Neural cell (in vitro differentiated cells): ENCODE measurements at regions not wholly inside any gene's neighbourhood (a gene's known extent, or its start where the extent isn't known, plus 50 kb on each side); places are given as distances from the start of the nearest gene placed in this dataset.

Experiments used
- H2AFZ ChIP-seq: fragments of 200-600, 300-800 bp; sonication (generic), shearing (Covaris generic); 2 replicates; pipeline ENCODE4 v1.6.0; 2014; ENCODE audit warnings: low read depth, mild to moderate bottlenecking, antibody characterized with exemption, low read length, moderate library complexity
- H3F3A ChIP-seq: fragments of 200-600 bp; shearing (Covaris generic); 2 replicates; pipeline ENCODE4 v1.6.1; 2016; ENCODE audit warnings: mild to moderate bottlenecking, moderate library complexity, mixed read lengths, antibody characterized with exemption, low read length; ENCODE audit not compliant: insufficient read depth, poor library complexity, severe bottlenecking
- H3K27ac ChIP-seq: fragments of 200-600, 300-800 bp; sonication (generic), shearing (Covaris generic); 2 replicates; pipeline ENCODE4 v1.5.1; 2014; ENCODE audit warnings: mild to moderate bottlenecking, low read length, moderate library complexity
- H3K27me3 ChIP-seq: fragments of 300-800, 200-600 bp; sonication (generic), shearing (Covaris generic); 2 replicates; pipeline ENCODE4 v1.6.0; 2014; ENCODE audit warnings: mild to moderate bottlenecking, low read depth, low read length, moderate library complexity; ENCODE audit not compliant: insufficient read depth
- H3K36me3 ChIP-seq: fragments of 300-800, 200-600 bp; sonication (generic), shearing (Covaris generic); 2 replicates; pipeline ENCODE4 v1.5.1; 2014; ENCODE audit warnings: mild to moderate bottlenecking, antibody characterized with exemption, low read length, moderate library complexity; ENCODE audit not compliant: insufficient read depth
- H3K4me2 ChIP-seq: fragments of 300-800, 200-600 bp; sonication (generic), shearing (Covaris generic); 2 replicates; pipeline ENCODE4 v1.6.0; 2014; ENCODE audit warnings: mild to moderate bottlenecking, low read length
- H3K4me3 ChIP-seq: fragments of 300-800, 200-600 bp; sonication (generic), shearing (Covaris generic); 2 replicates; pipeline ENCODE4 v1.5.1; 2014; ENCODE audit warnings: mild to moderate bottlenecking, low read length, moderate library complexity
- H3K79me2 ChIP-seq: fragments of 200-600 bp; shearing (Covaris generic); replicated peaks from 2 replicates; pipeline ENCODE4 v1.6.0; 2014; ENCODE audit warnings: mild to moderate bottlenecking, low read length, moderate library complexity; ENCODE audit not compliant: insufficient read depth
- H3K9ac ChIP-seq: fragments of 300-800, 200-600 bp; sonication (generic), shearing (Covaris generic); 2 replicates; pipeline ENCODE4 v1.6.1; 2016; ENCODE audit warnings: mild to moderate bottlenecking, low read length, mixed read lengths
- H3K9me2 ChIP-seq: fragments of 200-600 bp; shearing (Covaris generic); 2 replicates; pipeline ENCODE4 v1.6.1; 2016; ENCODE audit warnings: mild to moderate bottlenecking, low read length, mixed read lengths; ENCODE audit not compliant: insufficient read depth
- H3K9me3 ChIP-seq: fragments of 200-600, 300-800 bp; sonication (generic), shearing (Covaris generic); 2 replicates; pipeline ENCODE4 v1.6.1; 2016; ENCODE audit warnings: mild to moderate bottlenecking, mixed run types, low read length, moderate library complexity, mixed read lengths
- H4K20me1 ChIP-seq: fragments of 200-600 bp; shearing (Covaris generic); 2 replicates; pipeline ENCODE4 v1.6.1; 2016; ENCODE audit warnings: mild to moderate bottlenecking, mixed run types; ENCODE audit not compliant: insufficient read depth
- EP300 ChIP-seq: fragments of 450-650 bp; conservative IDR thresholded peaks from 2 replicates; pipeline ENCODE4 v1.6.1; 2014; ENCODE audit warnings: antibody characterized with exemption, mild to moderate bottlenecking, moderate library complexity; ENCODE audit not compliant: poor library complexity, severe bottlenecking
- EZH2 ChIP-seq: fragments of 200-600, 300-800 bp; shearing (Covaris generic), sonication (generic); IDR thresholded peaks from 2 replicates; pipeline ENCODE4 v1.6.1; 2014; ENCODE audit warnings: antibody characterized with exemption, low read length, borderline replicate concordance, mild to moderate bottlenecking; ENCODE audit not compliant: insufficient read depth, poor library complexity, severe bottlenecking
- MXI1 ChIP-seq: fragments of 450-650 bp; conservative IDR thresholded peaks from 2 replicates; pipeline ENCODE4 v1.6.1; 2014; ENCODE audit warnings: antibody characterized with exemption, mild to moderate bottlenecking; ENCODE audit not compliant: poor library complexity, severe bottlenecking
- POLR2AphosphoS5 ChIP-seq: IDR thresholded peaks from 2 replicates; pipeline ENCODE4 v1.6.1; 2012
- RAD21 ChIP-seq: fragments of 450-650 bp; conservative IDR thresholded peaks from 2 replicates; pipeline ENCODE4 v1.6.1; 2014; ENCODE audit warnings: antibody characterized with exemption, mild to moderate bottlenecking, moderate library complexity
- REST ChIP-seq: IDR thresholded peaks from 2 replicates; pipeline ENCODE4 v1.6.1; 2012; ENCODE audit warnings: borderline replicate concordance
- SMC3 ChIP-seq: fragments of 450-650 bp; conservative IDR thresholded peaks from 2 replicates; pipeline ENCODE4 v1.6.1; 2014; ENCODE audit warnings: antibody characterized with exemption, mild to moderate bottlenecking, moderate library complexity; ENCODE audit not compliant: poor library complexity
- TAF1 ChIP-seq: IDR thresholded peaks from 2 replicates; pipeline ENCODE4 v1.6.1; 2012; ENCODE audit warnings: low read depth
- TF ChIP-seq, protein P1 (sequence below): fragments of 450-650 bp; IDR thresholded peaks from 2 replicates; pipeline ENCODE4 v1.5.1; 2014; ENCODE audit warnings: antibody characterized with exemption, mild to moderate bottlenecking, moderate library complexity; ENCODE audit not compliant: poor library complexity, severe bottlenecking

GRCh38 chr3:187964760-187965159, 189.2 kb upstream of the LPP start:
- Histone ChIP-seq H2AFZ (no peak overlapping the region), H3K4me3 (no peak overlapping the region), H3K27ac (no peak overlapping the region), H3K27me3 (no peaks in the 10 kb centered on the region), H3F3A (no peaks in the 10 kb centered on the region), H3K4me2 (no peak overlapping the region), H3K9ac (no peak overlapping the region), H3K9me3 (no peaks in the 10 kb centered on the region), H3K9me2 (no peaks in the 10 kb centered on the region), H3K36me3 (no peaks in the 10 kb centered on the region), H4K20me1 (no peaks in the 10 kb centered on the region), H3K79me2 (no peaks in the 10 kb centered on the region)
- TF ChIP-seq MXI1 (no peak), TAF1 (no peak), SMC3 (no peak), REST (no peak)

GRCh38 chr3:187966096-187966495, 187.9 kb upstream of the LPP start:
- no peak for TF ChIP-seq RAD21
- no peak for TF ChIP-seq POLR2AphosphoS5
- no peak for TF ChIP-seq SMC3
- TF ChIP-seq, protein P1, sequence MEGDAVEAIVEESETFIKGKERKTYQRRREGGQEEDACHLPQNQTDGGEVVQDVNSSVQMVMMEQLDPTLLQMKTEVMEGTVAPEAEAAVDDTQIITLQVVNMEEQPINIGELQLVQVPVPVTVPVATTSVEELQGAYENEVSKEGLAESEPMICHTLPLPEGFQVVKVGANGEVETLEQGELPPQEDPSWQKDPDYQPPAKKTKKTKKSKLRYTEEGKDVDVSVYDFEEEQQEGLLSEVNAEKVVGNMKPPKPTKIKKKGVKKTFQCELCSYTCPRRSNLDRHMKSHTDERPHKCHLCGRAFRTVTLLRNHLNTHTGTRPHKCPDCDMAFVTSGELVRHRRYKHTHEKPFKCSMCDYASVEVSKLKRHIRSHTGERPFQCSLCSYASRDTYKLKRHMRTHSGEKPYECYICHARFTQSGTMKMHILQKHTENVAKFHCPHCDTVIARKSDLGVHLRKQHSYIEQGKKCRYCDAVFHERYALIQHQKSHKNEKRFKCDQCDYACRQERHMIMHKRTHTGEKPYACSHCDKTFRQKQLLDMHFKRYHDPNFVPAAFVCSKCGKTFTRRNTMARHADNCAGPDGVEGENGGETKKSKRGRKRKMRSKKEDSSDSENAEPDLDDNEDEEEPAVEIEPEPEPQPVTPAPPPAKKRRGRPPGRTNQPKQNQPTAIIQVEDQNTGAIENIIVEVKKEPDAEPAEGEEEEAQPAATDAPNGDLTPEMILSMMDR = no peak
- TF ChIP-seq EP300 = no peak
- TF ChIP-seq MXI1 = no peak
- TF ChIP-seq EZH2 = no peak
- no peak for TF ChIP-seq REST
- TF ChIP-seq TAF1 = no peak
- no peak overlapping the region for H2AFZ ChIP-seq
- H3K9me3 ChIP-seq = no peaks in the 10 kb centered on the region
- H3K79me2 ChIP-seq = no peaks in the 10 kb centered on the region
- H3K4me2 ChIP-seq = no peak overlapping the region
- no peaks in the 10 kb centered on the region for H3F3A ChIP-seq
- no peaks in the 10 kb centered on the region for H3K9me2 ChIP-seq
- no peak overlapping the region for H3K9ac ChIP-seq
- no peak overlapping the region for H3K4me3 ChIP-seq
- no peaks in the 10 kb centered on the region for H4K20me1 ChIP-seq
- H3K36me3 ChIP-seq = no peaks in the 10 kb centered on the region
- H3K27me3 ChIP-seq = no peaks in the 10 kb centered on the region
- no peak overlapping the region for H3K27ac ChIP-seq
